SK-N-DZ (cell line): ENCODE measurements at regions not wholly inside any gene's neighbourhood (a gene's known extent, or its start where the extent isn't known, plus 50 kb on each side); places are given as distances from the start of the nearest gene placed in this dataset.
A peak's percentile ranks its signal among the peaks of the same experiment; 100 is the strongest.

Source experiments
- DNase-seq: peaks from one replicate; pipeline ENCODE4 v3.0.0-alpha.2; 2015; ENCODE audit warnings: low spot score

DNA sequence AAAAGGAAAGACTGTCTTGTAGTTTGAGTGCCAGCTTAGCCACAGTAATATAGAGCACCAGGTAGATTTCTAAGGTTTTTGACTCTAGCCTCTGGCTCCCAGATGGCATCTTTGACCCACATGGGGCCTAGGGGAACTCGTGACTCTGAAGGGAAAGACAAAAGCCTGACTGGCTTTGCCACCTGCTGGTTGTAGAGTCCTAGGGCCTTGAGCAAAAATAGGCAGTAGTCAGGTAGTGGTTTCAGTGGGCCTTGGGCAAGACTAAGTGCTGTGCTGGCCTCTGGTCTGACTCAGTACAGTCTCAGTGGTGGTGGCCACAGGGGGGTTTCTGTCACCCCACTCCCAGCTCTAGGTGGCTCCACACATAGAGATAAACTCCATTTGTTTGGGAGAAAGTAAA is 349.4 kb downstream of the FAM181B start:
- no peak for DNase-seq

DNA sequence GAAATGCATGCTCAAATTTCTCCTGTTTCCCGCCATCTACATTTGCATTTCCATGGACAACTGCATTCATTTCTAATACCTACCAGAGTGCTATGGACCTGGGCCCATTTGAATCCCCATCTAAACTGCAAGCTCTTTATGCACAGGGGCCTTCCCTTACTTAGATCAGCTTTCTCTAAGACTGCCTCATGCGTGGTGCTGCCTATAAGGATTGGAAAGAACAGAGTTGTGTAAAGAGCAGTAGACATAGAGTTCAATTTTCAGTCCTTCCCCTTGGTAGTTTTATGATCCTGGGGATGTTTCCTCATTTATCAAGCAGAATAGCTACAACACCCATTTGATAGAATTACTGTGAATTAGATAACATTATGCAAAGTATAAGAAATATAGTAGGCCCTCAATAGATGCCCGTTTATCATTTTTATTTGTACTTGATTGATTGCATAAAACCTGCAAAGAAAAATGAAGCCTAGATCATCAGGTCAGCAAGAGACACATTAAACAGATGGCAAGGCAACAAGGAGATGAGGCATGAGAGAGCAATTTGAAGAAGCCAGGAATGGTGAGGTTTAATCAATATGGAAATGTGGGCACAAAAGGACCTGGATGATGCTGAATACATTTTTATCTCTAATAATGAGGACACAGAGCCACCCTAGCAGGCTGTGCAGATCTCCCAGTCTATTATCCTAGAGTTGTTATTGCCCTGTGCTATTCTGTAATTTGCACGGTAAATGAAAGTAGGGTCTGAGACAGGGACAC is 359.7 kb downstream of the FAM181B start:
- no peak for DNase-seq

DNA sequence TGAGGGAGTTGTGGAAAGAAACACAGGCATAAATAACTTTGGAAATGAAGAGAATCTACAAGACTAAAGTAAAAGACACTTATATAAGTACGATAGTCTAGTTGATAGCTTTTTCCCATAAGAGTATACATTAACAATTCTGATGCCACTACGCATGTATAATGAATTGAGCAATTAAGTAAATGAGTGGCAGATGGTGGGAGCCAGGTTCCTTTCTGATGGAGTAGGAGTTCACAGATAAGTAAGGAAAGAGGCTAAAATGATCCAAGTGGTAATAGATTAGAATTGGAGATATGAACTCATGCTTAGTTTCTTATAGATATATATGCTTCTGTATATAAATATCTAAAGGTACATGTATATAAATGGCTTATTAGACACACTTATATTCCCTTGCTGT is 368.3 kb downstream of the FAM181B start:
- no peak for DNase-seq

DNA sequence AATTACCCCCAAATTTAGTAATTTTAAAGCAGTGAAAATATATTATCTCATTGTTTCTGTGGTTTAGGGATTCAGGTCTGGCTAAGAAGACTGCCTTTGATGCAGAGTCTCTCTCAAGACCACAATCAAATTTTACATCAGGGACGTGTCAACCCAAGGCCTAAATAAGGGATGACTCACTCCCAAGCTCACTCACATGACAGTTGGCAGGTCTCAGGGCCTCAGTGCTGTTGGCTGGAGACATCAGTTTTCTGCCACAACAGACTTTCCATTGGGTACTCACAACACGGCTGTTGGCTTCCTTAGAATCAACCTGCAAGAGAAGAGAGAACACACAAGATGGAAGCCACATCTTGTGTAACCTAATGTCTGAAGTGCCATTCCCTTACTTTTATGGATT is 377.3 kb downstream of the FAM181B start:
- no peak for DNase-seq

DNA sequence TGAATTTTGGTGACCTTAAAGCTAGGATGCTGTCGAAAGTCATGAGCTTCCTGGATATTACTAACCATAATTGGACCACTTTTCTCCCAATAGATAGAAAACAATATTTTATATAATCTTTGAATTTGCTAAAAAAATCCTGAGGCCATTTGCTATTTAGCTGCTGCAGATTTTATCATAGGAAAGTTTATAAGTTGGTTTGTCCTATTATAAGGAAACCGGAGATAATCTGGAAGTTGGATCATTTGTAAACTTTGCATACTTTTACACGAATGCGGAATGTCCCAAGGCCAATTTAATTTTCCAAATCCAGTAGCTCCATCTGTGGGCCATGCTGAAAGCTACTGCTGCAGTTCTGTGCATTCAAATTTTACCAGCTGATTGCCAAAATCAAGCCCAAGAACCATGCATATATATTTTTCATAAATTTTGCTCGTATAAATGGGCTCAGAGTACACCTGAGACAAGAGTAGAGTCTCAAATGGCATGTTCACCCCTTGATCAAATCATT is 378.3 kb downstream of the FAM181B start:
- no peak for DNase-seq

DNA sequence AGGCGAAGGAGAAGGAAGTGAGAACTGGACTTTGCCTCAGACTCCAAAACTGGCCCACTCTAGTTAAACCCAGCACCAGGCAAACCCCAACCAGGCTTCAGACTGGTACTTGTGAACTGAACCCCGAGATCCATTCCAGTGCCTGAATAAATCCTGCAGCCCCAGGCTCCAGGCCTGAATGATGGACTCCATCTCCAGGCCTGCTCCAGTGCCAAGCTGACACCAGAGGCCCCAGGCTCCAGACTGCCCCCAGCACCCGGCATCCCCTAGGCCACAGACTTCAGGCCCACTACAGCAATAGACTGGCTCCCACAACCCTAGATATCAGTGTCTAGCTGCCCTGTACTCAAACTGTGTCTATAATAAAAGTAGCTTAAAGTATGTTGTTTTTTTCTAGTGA is 406.8 kb downstream of the FAM181B start:
- no peak for DNase-seq

DNA sequence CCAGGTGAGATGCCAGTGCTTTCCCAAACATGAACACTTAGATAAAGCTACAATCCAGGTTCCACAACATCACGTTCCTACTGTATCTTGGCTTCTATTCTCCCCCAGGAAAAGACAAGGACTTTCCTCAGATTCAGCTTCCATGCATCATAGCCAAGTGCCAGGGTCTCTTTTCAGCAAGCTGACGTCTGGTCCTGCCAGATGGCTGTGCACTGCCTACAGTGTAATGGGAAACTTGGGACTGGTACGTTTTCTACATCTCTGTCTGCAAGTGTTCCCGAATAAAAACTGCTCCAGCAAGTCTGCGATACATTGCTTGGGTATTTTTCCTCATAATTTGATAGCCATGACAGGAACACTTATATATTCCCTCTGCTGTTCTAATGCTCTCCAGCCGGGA is 412.5 kb downstream of the FAM181B start:
- no peak for DNase-seq

DNA sequence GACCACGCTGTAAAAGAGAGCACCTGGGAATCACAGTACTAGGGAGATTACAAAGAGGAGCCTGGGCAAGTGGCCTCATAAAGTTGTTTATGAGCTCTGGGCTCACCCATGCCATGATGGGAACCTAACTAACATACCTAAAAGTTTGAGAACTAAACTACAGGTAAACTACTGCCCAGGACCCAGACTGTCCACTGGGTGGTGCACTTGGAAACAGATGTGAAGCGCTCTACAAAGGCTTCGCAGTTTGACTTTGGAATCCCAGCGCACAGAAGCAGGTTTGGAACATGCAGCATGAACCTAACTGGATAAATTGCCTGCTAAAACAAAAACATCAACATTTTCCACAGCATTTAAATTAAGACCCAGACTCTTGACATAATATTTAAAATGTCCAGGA is 418.6 kb downstream of the FAM181B start:
- peak; percentile 68 for DNase-seq

DNA sequence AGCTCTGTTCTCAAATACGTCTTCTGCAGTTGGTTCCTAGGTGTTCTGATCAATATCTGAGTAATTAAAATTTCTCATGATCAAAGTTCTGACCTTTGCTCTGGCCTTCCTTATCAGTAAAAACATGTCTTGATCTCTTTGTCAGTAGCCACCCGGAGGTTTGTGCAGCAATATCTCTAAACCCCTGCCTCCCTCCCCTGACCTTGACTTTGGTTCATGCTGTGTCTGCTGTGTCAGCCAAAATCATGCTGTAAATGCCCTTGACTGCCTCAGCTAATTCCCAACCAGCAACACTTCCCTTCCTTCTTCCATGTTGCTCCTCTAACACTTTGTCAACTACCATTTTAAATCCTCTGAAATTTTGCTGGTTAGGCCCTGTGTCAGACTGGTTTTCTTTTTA is 424.7 kb downstream of the FAM181B start:
- DNase-seq = peak; percentile 25

DNA sequence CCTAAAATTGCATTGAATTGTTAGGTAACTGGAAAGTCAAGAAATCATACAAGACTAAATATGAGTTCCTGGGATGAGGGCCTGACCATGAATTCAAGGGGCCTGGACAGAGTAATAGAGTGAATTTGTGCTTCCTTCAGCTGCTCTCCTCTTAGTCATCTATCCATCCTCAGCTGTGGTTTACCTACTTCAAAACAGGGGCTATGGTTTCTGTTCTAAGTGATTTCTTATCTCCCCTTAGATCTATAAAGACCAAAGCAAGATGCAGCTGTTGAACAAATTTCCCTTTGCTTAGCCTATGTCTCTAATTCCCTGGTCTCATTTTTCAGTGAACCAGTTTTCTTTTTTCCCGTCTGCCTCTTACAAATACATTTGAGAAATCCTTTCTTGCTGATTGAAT is 428.5 kb downstream of the FAM181B start:
- DNase-seq = peak; percentile 68

DNA sequence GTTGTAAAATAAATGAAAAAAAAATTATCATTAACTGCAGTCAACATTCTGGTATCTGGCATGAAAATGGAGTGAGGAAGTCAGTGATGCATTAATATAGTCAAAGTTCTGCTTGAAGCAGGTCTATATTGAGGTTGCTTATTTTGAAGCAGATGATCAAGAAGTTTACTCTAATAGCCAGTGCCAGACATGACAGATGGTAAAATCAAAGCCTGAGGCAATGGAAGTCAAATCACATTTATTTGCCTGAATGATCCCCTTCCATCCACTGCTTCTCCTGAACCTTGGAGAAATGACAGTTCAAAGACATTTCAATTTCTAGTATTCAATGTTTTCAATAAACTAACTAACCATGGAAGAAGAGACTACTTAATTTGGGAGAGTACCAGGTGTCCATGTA is 430.0 kb downstream of the FAM181B start:
- no peak for DNase-seq

DNA sequence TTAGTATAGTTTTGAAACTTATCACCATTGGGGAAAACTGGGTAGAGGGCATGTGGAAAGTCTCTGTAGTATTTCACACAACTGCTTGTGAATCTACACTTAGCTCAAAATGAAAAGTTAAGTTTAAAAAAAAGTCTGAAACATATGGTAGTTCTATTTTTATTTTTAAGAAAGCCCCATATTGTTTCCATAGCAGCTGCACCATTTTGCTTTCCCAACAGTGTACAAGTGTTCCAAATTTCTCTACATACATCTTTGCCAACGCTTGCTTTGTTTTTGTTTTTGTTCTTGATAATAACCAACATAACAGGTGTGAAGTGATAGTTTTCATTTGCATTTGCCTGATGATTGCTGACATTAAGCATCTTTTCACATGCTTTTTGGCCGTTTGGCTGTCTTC is 445.2 kb downstream of the FAM181B start:
- DNase-seq = no peak

DNA sequence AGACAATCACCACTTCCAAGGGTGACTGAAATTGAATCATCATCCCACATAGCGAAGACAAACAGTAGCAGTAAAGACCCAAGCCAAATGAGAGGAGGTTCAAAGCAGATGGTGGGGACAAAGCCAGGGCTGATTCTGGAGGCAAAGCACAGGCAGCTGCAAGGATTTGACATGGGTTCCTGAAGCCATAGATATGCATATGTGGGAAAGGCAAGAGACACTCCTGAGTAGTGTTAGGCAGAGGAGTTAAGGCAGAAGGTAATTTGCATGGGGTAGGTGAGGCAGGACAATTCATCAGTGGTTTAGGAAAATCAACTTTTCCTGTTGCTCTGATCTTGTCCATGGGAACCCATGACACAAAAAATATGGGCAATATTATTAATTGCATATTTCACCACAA is 462.8 kb downstream of the FAM181B start:
- no peak for DNase-seq

DNA sequence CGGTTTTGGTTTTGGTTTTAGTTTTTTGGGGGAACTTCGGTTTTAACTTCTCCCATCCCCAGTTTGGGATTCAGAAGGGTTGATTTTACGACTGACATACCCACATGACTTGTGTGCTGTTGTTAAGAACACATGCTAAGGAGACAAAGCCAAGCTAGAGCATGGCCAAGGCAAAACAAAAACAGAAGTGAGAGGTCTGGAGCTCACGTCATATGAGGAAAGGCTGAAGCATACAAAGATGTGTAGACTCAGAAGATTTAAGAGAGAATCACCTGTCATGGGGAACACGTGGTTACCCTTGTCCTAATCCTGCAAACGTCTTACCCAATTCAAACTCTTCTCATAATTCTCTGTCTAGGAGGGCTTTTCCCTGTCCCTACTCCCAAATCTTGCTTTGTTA is 465.0 kb downstream of the FAM181B start:
- no peak for DNase-seq

DNA sequence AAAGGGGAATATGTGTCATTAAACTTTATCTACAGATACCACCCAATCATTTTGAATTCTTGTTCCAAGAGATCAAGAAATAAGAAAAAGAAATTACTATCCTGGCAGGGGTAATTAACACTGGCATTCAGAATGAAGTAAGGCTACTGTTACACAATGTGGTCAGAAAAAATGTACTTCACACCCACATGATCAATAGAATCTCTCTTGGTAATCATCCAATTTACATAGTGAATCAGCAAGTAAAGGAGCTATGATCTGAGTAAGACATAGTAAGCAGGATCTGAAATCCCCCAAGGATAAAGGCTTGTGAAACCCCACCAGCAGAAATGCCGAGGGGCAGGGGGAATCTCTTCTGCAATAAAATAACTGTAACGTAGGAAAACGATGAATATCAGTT is 466.5 kb downstream of the FAM181B start:
- DNase-seq = no peak

DNA sequence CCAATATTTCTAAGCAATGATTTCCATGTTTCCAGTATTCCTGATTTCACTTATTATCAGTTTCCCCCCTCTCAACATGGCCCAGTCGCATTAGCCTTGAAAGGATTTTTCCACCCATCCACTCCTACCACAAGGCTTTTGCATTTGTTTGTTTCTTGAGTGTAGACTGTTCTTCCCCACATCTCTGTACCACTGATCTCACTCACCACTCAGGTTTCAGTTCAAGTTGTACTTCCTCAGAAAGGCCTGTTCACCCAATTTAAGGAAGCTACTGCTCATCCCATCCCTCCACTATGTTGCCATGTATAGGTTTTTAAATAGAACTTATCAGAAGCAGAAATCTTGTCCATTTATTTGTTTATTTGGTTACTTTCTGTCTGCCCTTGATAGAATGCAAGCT is 472.3 kb downstream of the FAM181B start:
- no peak for DNase-seq

DNA sequence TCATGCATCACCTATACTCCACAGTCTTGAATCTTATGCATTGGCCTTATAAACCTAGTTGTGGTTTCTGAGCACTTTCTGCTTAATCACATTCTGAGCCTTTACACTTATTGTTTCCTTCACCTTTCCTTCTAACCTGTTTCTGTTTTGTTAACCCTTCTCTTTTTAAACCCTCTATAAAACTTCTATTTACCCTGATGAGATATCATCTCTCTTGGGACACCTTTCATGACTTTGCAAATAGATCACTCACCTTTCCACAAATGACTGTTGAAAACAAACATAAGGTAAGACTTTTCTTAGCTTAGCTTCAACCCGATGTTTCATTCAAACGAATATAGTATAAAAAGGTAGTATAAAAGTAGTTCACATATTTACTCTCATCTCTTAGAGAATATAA is 483.6 kb downstream of the FAM181B start:
- no peak for DNase-seq

DNA sequence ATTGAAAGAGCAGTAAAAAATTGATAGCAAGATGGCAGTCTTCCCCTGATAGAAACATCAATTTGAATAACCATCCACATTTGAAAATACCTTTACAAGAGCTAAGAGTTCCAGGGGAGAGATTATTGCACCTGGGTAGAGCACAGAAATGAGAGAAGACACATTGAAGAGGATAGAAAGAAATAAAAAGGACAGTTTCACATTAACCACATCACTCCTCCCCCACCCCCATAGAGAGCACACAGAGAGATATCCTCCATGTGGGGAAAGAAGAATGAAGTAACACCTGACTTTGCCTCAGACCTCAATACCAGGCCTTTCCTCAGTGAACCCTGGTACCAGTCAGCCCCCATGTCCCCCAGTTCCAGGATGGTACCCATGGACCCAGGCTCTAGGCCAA is 486.7 kb downstream of the FAM181B start:
- DNase-seq = no peak

DNA sequence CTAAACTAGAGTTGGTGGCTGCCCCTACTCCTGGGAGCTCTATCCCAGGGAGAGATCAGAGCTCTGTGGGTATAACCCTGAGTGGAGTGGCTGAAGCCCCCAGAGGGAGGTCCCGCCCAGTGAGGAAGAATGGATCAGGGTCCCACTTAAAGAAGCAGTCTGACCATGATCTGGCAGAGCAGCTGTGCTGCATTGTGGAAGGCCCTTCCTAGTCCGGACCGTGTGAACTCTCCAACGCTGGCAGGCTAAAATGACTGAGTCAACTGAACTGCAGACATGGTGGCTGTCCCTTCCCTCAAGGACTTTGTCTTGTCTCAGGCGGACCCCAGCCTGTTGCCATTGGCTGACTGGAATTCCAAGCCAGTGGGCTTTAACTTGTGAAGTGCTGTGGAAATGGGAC is 494.2 kb downstream of the FAM181B start:
- DNase-seq = no peak

DNA sequence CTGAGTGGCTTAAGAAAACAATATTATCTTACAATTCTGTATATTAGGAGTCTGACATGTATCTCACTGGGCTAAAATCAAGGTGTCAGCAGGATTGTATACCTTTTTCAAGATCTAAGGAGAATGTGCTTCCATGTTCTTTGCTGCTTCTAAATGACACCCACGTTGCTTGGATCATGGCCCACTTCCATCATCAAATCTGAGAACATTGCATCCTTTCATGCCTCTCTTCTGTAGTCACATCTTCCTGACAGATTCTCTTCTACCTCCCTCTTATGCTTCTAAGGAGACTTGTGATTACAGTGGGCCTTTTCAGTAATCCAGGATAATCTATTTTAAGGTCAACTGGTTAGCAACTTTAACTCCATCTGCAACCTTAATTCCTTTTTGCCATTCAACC is 499.4 kb downstream of the FAM181B start:
- DNase-seq = no peak

DNA sequence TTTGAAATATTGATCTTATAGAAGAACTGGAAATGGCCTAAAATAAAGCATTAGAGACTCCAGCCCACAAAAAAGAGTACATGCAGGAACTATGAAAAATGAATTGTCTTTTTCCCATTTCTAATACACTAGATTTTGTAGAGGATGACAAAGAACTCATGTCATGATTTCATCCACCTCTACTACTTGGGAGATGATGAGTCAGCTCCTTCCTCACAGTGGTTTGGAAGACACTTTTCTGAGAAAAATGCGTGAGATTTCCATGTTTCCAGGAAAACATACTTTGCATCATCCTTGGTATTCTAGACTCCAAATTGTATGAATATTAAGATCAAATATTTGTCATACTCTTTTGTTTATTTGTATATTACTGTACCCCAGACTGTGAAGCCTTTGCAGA is 500.5 kb downstream of the FAM181B start:
- no peak for DNase-seq

DNA sequence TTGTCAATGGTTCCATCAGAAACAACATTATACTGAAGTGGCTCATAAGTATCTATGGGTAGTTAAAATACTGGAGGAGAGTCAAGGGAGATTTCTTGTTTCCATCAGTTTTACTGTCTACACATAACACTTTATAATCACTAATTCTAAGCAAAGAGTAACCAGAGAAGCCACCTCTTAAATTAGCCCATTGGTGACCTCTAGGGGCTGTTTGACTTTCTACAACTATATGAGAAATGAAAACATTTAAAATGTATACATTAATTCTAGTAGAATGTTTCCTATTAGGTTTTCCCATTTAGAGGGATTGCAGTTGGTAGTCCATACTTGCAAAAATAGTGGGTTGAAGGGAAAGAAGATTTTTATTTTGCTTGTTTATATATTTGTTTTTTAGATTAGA is 504.3 kb downstream of the FAM181B start:
- peak; percentile 39 for DNase-seq

DNA sequence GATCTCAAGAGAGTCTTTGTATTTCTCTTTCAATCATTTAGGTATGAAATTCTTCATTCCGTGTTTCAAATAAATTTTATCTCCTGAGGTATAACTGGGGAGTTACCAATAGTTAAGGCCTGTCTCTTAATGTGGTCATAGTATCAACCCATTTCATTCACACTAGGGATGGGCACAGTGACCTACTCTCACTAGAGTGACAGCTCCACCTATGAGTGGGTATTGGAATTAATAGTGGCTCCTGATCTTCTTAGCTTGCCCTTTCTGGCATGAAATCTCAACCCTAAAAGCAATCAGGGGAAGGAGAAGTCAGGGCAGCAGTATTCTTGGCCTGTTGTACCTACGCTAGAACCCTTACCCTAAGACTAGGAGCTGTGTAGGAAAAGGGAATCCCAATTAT is 507.7 kb downstream of the FAM181B start:
- DNase-seq = no peak

DNA sequence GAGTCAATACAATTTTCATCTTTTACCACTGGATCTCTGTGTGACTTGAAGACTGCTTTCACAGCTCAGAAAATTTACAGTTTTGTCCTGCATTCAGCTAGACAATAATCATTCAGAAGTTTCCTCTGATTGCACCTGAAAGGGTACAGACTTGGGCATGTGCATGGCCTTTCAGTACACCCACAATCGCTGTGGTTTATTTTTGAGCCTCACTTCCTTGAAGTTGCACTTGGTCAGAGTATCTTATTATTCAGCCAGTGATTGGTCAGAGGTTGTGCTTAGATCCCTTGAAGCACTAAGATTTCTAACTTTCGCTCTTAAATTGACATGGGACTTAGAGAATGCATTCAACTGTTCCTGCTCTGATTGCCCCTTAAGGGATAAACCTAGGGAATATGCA is 508.2 kb downstream of the FAM181B start:
- no peak for DNase-seq
